NB4 (cell line): ENCODE measurements at regions not wholly inside any gene's neighbourhood (a gene's known extent, or its start where the extent isn't known, plus 50 kb on each side); places are given as distances from the start of the nearest gene placed in this dataset.

Experiments
- DNase-seq: peaks from one replicate; pipeline ENCODE4 v3.0.0; 2010; ENCODE audit warnings: low read depth
- H3K4me3 ChIP-seq: one replicate; pipeline ENCODE4 v1.5.1; 2011; ENCODE audit warnings: mild to moderate bottlenecking, low read depth, low read length, moderate library complexity
- MYC ChIP-seq: IDR thresholded peaks from 2 replicates; pipeline ENCODE4 v1.6.1; 2011; ENCODE audit warnings: low read depth, low read length
- POLR2A ChIP-seq: IDR thresholded peaks from 2 replicates; pipeline ENCODE4 v1.6.1; 2011; ENCODE audit warnings: mild to moderate bottlenecking; ENCODE audit not compliant: insufficient read length; ENCODE audit errors: extremely low read depth
- TF ChIP-seq, protein P1 (sequence below): IDR thresholded peaks from one replicate; pipeline ENCODE4 v1.5.1; 2012; ENCODE audit warnings: low read depth, low read length
- TF ChIP-seq, protein P2 (sequence below): IDR thresholded peaks from 2 replicates; pipeline ENCODE4 v1.6.1; 2011; ENCODE audit warnings: low read depth, low read length

DNA sequence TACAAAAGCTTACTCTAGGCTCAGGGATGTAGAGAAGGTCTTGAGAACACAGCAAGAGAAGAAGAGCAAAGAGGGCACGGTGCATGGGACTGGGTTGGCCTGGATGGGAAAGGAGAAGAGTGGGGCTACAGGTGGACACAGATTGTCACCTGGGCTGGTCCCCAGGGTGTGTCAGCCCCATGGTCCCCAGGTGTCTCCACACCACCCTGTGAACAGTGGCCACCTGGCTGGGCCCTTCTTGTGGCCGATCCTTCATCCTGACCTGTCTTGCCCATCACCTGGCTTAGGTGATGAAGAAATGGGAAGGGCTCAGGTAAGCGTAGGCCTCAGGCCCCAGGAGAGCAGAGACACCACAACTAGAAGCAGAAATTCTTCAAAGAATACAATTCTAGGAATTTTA, 188.9 kb downstream of the TENT4A start:
- TF ChIP-seq, protein P1, sequence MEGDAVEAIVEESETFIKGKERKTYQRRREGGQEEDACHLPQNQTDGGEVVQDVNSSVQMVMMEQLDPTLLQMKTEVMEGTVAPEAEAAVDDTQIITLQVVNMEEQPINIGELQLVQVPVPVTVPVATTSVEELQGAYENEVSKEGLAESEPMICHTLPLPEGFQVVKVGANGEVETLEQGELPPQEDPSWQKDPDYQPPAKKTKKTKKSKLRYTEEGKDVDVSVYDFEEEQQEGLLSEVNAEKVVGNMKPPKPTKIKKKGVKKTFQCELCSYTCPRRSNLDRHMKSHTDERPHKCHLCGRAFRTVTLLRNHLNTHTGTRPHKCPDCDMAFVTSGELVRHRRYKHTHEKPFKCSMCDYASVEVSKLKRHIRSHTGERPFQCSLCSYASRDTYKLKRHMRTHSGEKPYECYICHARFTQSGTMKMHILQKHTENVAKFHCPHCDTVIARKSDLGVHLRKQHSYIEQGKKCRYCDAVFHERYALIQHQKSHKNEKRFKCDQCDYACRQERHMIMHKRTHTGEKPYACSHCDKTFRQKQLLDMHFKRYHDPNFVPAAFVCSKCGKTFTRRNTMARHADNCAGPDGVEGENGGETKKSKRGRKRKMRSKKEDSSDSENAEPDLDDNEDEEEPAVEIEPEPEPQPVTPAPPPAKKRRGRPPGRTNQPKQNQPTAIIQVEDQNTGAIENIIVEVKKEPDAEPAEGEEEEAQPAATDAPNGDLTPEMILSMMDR: no peak
- no peak for TF ChIP-seq MYC
- TF ChIP-seq POLR2A: no peak
- TF ChIP-seq, protein P2, sequence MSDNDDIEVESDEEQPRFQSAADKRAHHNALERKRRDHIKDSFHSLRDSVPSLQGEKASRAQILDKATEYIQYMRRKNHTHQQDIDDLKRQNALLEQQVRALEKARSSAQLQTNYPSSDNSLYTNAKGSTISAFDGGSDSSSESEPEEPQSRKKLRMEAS: no peak
- no peak for DNase-seq
- H3K4me3 ChIP-seq: no peak overlapping the region

DNA sequence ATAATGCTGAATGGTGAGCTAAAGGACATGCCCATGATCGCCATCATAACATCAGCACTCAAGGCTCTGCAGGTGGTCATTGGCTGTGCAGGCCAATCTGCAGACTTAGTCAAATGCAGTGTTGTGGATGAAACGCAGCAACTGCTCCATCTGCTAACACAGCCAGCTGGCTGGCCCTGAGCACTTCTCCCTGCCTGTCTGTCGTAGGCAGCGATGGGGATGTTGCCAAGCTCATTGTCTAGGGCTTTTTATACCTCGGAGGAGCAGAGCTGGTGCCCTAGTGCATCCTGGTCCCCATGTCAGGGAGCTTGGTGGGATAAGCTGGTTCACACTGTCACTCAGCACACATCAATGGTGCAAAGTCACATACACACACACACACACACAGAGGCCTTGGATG, 189.4 kb downstream of the TENT4A start:
- no peak overlapping the region for H3K4me3 ChIP-seq
- no peak for DNase-seq
- TF ChIP-seq POLR2A: no peak
- TF ChIP-seq, protein P2: no peak
- no peak for TF ChIP-seq MYC
- TF ChIP-seq, protein P1: no peak

DNA sequence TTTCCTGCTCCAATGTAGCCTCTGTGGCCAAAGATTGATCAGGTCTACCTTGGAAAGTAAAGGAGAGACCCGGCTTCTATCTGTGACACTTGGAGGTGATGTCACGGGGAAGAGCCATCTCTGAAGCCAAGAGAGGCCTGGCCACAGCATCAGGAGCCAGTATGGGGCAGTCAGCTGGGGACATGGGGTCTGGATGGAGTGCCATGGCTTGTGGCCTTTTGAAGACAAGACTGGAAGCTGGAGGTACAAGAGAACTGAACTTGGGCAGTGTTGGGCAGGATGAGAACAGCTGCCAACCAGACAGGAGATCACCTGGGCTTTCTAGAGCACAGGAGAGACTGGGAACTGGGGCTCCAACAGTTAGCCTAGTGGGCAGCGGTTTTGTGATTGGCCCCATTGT, 190.7 kb downstream of the TENT4A start:
- no peak overlapping the region for H3K4me3 ChIP-seq
- TF ChIP-seq, protein P1: no peak
- TF ChIP-seq, protein P2: no peak
- TF ChIP-seq MYC: no peak
- no peak for TF ChIP-seq POLR2A
- DNase-seq: no peak

DNA sequence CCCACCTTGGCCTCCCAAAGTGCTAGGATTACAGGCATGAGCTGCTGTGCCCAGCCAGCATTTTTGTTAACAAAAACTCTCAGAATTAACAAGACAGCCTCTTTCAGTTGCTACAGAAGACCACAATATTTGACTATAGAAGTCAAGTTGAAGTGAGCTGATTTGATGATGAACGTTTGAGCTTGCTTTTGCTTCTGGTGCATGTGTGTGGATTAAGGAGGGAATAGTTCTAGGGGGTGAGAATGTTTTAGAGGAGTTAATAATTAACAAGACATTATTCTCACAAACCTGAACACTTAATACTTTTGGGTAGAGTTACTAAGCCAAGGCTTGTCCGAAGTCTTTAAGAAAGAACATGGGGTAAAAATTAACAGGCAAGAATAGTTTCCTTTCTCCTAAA, 191.6 kb downstream of the TENT4A start:
- TF ChIP-seq, protein P1: no peak
- TF ChIP-seq, protein P2: no peak
- TF ChIP-seq POLR2A (no peak), MYC (no peak)
- H3K4me3 ChIP-seq: no peak overlapping the region
- DNase-seq: no peak

DNA sequence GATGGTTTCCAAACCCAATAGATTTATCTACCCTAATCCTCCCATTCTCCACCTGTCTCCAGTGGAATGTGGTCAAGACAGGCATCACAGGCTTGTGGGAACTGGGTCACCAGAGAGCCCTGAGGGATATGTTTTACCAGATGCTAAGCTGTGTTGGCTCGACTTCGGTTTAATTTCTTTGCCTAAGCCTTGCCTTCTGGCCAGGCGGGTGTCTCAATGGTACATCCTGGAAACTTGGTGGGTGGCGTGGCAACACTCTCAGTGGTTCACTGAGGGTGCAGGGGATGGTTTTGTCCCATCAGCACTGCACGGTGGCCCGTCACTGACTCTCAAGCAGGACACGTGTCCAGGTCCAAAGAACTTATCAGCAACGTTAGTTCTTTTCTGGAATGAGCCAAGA, 192.2 kb downstream of the TENT4A start:
- no peak for DNase-seq
- TF ChIP-seq, protein P1: no peak
- no peak overlapping the region for H3K4me3 ChIP-seq

DNA sequence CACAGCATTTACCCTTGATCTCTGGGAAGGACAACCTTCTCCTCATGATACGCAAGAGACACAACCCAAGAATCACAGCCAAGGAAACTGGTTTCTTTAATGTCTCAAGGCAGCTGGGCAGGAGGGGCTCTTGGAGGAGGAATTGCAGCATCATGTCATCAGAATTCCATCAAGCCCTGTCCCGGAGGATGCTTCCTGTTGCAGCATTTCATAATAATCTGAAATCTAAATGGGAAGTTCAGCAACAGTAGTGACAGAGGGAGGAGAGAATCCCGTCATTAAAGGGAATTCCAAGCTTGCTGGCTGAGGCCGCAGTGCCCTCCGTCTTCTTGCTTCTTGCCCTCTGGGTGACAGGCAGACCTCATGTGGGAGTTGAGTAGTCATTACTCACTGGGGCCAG, 192.7 kb downstream of the TENT4A start:
- no peak overlapping the region for H3K4me3 ChIP-seq
- no peak for TF ChIP-seq POLR2A
- no peak for TF ChIP-seq MYC
- TF ChIP-seq, protein P1: no peak
- TF ChIP-seq, protein P2: no peak
- no peak for DNase-seq
